Psoas muscle (tissue), 7 donors: ENCODE measurements at regions not wholly inside any gene's neighbourhood (a gene's known extent, or its start where the extent isn't known, plus 50 kb on each side); places are given as distances from the start of the nearest gene placed in this dataset.

Experiments
- ATAC-seq, 4 donors: fragments of 200-7000 bp; cut with Tn5 transposase; one replicate each; pipeline ENCODE4 v1.9.1; 2020; ENCODE audit warnings: moderate library complexity in 3 of 4, mild to moderate bottlenecking in 2 of 4
- DNase-seq, 2 donors: peaks; one replicate each; pipeline ENCODE4 v3.0.0-alpha.2; 2020
- H3K27ac ChIP-seq: fragments of 200-600 bp; one replicate; pipeline ENCODE4 v1.8.0; 2022
- H3K27me3 ChIP-seq, 3 donors: fragments of 200-600 bp in 1 of 3; one replicate each; pipeline versions ENCODE4 v1.6.1 to v1.8.0; 2013 to 2022; ENCODE audit warnings: low read length in 2 of 3, mild to moderate bottlenecking in 2 of 3, moderate library complexity in 1 of 3; ENCODE audit not compliant: insufficient read depth in 3 of 3
- H3K36me3 ChIP-seq, 2 donors: fragments of 200-600 bp in 1 of 2; one replicate each; pipeline versions ENCODE4 v1.6.1 to v1.8.0; 2013 to 2022; ENCODE audit warnings: low read depth in 1 of 2, mild to moderate bottlenecking in 1 of 2, moderate library complexity in 1 of 2; ENCODE audit not compliant: insufficient read depth in 1 of 2
- H3K4me1 ChIP-seq: fragments of 200-600 bp; one replicate; pipeline ENCODE4 v1.8.0; 2022
- H3K4me3 ChIP-seq: fragments of 200-600 bp; one replicate; pipeline ENCODE4 v1.8.0; 2022; ENCODE audit warnings: mild to moderate bottlenecking
- H3K9me3 ChIP-seq: fragments of 200-600 bp; one replicate; pipeline ENCODE4 v1.8.0; 2022
- WGBS, 3 donors: extraction: QIAGEN DNeasy Blood & Tissue Kit; methylation state at CpG; one replicate each; pipeline versions ENCODE4 v1.1.6 to v1.1.7; 2013; 5-methylcytosine and 5-hydroxymethylcytosine counted together
- intact Hi-C, 2 donors: fragments of 100-400 bp; cut with DNase I; formaldehyde crosslinking; loops; one replicate each; pipeline versions ENCODE4 v1.11.0 to v1.14.2; 2022
- TF ChIP-seq, protein P1 (sequence below): fragments of 200-600 bp; IDR thresholded peaks from one replicate; pipeline ENCODE4 v1.8.0; 2022; ENCODE audit warnings: antibody characterized with exemption
- donor health status: healthy with polysubstance abuse.
- donor health status: DM: no; HTN: no; CAD: no; lungs with moderate emphysema.
- donor health status: Bipolar disorder and iron deficiency.
- donor health status: healthy.
- donor health status: DM: yes; HTN: yes; CAD: no.
- donor health status: DM: no; HTN: no; CAD: no.
- donor health status: DM: yes; HTN: yes; CAD: no.

DNA sequence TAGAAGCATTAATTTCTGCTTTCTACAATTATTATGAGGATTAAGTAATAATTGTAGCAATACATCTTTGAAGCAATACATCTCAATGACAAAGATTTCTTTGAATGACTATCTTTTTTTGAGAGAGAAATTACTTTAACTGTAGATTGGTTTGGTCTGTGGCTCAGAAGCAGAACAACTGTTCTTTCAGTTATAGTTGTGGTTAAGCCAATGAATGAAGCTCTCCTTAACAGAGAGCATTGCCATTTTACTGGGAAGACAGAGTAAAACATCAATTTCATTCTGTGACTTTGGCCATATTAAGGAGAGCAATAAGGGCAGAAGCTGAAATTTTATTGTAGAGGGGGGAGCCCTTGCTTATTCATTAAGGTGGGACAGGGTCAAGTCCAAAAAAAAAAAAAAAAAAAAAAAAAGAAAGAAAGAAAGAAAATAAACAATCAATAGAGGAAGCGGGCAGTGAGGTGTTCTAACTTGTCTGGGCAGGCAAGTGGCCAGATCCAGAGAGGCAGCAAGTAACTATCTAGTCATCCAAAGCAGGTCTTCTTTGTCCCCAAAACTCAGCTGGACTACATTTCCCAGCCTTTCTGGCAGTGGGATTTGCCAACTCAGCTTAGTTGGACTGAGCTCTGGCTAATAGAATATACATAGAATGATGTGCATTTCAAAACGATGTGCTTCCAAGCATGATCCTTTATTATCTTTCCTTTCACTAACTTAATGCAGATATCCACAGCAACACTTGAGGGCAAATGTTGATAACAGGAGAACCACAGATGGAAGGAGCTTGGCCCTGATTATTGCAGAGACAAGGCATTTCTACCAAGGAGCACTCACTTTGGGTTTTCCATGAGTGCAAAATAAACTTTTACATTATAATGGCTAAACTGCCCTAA, 462.7 kb upstream of the CDH20 start:
- DNase-seq (no peak), ATAC-seq (no peak)
- Histone ChIP-seq H3K9me3 (no peaks in the 10 kb centered on the region), H3K27ac (no peak overlapping the region), H3K27me3 (no peaks in the 10 kb centered on the region), H3K4me3 (no peak overlapping the region), H3K36me3 (no peaks in the 10 kb centered on the region), H3K4me1 (no peaks in the 10 kb centered on the region)
- TF ChIP-seq, protein P1, sequence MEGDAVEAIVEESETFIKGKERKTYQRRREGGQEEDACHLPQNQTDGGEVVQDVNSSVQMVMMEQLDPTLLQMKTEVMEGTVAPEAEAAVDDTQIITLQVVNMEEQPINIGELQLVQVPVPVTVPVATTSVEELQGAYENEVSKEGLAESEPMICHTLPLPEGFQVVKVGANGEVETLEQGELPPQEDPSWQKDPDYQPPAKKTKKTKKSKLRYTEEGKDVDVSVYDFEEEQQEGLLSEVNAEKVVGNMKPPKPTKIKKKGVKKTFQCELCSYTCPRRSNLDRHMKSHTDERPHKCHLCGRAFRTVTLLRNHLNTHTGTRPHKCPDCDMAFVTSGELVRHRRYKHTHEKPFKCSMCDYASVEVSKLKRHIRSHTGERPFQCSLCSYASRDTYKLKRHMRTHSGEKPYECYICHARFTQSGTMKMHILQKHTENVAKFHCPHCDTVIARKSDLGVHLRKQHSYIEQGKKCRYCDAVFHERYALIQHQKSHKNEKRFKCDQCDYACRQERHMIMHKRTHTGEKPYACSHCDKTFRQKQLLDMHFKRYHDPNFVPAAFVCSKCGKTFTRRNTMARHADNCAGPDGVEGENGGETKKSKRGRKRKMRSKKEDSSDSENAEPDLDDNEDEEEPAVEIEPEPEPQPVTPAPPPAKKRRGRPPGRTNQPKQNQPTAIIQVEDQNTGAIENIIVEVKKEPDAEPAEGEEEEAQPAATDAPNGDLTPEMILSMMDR = no peak
- WGBS, 3 donors = 72 to 82% (median 74%) methylated on average over 2 of the region's 2 CpGs
- intact Hi-C loops = no loop called here

DNA sequence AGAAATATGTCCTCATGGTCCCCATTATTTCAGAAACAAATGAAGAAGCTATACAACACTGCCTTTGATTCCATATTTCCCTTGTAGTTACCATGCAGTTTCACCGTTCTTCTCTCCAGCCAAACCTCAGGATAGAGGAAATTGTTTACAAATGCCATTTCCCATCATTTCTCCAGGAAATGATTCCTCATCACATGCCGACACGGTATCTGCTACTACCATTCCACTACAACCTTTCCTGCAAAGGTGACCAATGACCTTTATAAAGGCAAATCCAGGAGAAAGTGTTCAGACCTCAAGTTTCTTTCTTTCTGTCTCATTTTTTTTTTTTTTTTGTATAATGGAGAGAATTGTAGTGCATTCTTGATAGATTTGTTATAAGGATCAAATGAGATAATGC, 460.8 kb upstream of the CDH20 start:
- no peaks in the 10 kb centered on the region for H3K9me3 ChIP-seq
- intact Hi-C loops = no loop called here

DNA sequence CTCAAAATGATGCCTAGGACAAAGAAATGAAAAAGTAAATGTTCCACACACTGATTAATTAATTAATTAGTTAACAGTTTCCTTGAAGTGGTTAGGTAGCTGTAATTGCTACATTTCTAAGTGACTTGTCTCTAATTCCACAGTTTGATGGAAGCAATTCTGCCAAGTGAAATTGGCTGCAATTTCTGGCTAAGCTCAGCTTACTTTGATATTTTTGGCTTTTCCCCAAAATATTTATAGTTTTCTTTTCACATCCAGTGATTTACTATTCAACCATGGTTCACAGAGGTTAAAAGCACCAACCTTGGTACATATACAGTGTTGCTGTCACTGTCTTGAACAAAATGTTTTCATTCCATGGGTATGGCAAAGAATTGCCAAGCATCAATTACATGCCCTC, 459.5 kb upstream of the CDH20 start:
- no peak overlapping the region for H3K27ac ChIP-seq
- H3K4me1 ChIP-seq = no peaks in the 10 kb centered on the region
- no peaks in the 10 kb centered on the region for H3K36me3 ChIP-seq
- H3K9me3 ChIP-seq = no peaks in the 10 kb centered on the region
- intact Hi-C loops = no loop called here
- TF ChIP-seq, protein P1 = no peak
- H3K27me3 ChIP-seq = no peaks in the 10 kb centered on the region
- ATAC-seq = no peak
- no peak overlapping the region for H3K4me3 ChIP-seq
- DNase-seq = no peak

More for the DNA sequence above, 460.8 kb upstream of the CDH20 start:
- no peak for DNase-seq
- H3K36me3 ChIP-seq = no peaks in the 10 kb centered on the region
- ATAC-seq = no peak
- no peak overlapping the region for H3K27ac ChIP-seq
- H3K4me1 ChIP-seq = no peaks in the 10 kb centered on the region
- TF ChIP-seq, protein P1 = no peak
- 75 to 77% (median 76%) methylated on average over 3 of the region's 3 CpGs for WGBS, 3 donors
- H3K4me3 ChIP-seq = no peak overlapping the region
- H3K27me3 ChIP-seq = no peaks in the 10 kb centered on the region

DNA sequence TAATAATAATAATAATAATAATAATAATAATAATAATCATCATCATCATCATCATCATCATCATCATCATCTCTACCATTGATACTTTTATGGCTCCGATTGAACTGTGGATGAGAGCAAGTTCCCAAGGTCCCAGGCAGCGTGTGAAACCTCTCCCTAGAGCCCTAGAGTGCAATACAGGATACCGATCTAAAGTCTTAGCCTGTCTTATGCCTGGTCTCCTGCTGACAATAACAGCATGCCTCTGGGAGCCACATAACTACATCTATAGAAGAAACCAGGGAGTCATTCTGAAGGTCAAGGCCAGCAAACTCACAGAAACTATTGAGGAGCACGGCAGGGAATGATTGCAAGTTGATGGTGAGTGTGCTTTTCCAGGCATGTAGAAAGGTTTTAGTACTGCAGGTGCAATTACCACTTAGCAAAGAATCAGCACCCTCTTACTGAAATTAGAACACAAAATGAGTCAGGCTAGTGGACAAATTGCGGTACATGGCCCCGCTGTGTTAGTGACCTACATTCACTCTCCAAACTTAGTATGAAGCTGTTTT, 457.2 kb upstream of the CDH20 start:
- no peaks in the 10 kb centered on the region for H3K4me1 ChIP-seq
- intact Hi-C loops = no loop called here
- WGBS, 3 donors = 81 to 84% (median 81%) methylated on average over 6 of the region's 6 CpGs
- H3K4me3 ChIP-seq = no peak overlapping the region
- H3K27ac ChIP-seq = no peak overlapping the region
- H3K36me3 ChIP-seq = no peaks in the 10 kb centered on the region
- H3K9me3 ChIP-seq = no peaks in the 10 kb centered on the region
- H3K27me3 ChIP-seq = no peaks in the 10 kb centered on the region
- no peak for DNase-seq
- ATAC-seq = no peak
- TF ChIP-seq, protein P1 = no peak
